DMS53 (cell line): ENCODE measurements at regions not wholly inside any gene's neighbourhood (a gene's known extent, or its start where the extent isn't known, plus 50 kb on each side); places are given as distances from the start of the nearest gene placed in this dataset.
"Not testable (repeated sequence)": the region's sequence is repeated elsewhere in the genome, so short reads cannot be mapped to it uniquely, and the experiment has no call there.

Source experiments
- DNase-seq: peaks from one replicate; lab custom pipeline; 2025; lab: John Stamatoyannopoulos, UW

DNA sequence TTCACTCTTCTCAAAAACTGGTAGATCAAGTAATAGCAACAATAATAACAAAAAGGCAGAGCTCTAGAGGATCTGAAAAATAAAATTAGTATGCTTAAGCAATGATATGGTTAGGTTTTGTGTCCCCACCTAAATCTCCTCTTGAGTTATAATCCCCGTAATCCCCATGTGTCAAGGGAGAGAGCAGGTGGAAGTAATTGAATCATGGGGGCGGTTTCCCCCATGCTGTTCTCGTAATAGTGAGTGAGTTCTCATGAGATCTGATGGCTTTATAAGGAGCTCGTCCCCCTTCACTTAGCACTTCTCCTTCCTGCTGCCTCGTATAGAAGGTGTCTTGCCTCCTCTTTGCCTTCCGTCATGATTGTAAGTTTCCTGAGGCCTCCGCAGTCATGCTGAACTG, 60.2 kb upstream of the ABHD2 start:
- DNase-seq: no peak

- no peak for DNase-seq
These were observed 57.9 kb upstream of the ABHD2 start for GRCh38 chr15:89030311-89030710.

DNA sequence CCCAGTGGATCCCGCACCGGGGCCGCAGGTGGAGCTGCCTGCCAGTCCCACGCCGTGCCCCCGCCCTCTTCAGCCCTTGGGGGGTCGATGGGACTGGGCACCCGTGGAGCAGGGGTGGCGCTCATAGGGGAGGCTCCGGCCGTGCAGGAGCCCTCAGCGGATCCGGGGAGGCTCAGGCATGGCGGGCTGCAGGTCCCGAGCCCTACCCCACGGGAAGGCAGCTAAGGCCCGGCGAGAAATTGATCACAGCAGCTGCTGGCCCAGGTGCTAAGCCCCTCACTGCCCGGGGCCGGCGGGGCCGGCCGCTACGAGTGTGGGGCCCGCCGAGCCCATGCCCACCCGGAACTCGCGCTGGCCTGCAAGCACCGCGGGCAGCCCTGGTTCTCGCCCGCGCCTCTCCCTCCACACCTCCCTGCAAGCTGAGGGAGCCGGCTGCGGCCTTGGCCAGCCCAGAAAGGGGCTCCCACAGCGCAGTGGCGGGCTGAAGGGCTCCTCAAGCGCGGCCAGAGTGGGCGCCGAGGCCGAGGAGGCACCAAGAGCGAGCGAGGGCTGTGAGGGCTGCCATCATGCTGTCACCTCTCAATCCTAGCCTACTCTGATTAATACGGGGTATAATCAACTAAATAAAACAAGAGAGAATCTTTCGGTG, 56.5 kb upstream of the ABHD2 start:
- not testable (repeated sequence) for DNase-seq

DNA sequence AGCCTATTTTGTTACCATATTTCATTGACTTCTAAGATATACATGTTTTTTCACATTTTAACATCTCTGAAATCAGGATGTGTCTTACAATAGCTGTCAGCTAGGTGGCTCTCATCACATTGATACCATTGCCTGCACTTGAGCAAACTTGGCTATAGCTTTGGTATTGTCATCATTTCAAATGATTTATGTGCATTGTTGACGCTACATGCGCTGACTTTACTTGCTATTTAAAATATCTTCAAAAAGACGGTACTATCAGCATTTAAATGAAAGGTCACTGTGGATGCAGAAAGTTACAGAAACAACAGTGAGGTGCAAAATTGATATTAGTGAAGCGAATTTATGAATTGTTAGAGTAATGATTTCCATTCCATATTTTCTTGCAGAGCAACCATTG, 54.0 kb upstream of the ABHD2 start:
- peak; percentile 50 for DNase-seq

DNA sequence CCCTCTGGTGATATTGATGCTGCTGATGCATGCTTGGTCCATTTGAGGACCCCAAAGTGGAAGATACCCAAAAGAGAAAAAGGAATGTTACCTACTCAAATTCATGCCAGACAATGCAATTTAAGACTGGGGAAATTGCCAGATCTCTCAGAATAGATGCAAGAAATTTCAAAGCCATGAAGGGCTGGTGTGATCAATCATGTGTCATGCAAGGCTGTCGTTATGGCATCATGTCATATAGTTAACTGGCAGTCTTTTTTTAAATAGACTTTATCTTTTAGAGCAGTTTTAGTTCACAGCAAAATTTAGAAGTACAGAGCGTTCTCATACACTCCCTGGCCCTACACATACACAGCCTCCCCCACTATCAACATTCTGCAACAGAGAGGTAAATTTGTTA, 53.1 kb upstream of the ABHD2 start:
- DNase-seq: no peak

DNA sequence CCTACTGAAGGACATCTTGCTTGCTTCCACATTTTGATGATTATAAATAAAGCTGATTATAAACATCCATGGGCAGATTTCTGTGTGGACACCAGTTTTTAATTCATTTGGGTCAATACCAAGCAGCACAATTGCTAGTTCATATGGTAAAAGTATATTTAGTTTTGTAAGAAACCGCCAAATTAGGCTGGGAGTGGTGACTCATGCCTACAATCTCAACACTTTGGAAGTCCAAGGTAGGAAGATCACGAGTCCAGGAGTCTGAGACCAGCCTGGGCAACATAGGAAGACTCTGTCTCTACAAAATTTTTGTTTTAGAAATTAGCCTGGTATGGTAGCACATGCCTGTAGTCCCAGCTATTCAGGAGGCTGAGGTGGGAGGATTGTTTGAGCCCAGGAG, 52.6 kb upstream of the ABHD2 start:
- DNase-seq: no peak

DNA sequence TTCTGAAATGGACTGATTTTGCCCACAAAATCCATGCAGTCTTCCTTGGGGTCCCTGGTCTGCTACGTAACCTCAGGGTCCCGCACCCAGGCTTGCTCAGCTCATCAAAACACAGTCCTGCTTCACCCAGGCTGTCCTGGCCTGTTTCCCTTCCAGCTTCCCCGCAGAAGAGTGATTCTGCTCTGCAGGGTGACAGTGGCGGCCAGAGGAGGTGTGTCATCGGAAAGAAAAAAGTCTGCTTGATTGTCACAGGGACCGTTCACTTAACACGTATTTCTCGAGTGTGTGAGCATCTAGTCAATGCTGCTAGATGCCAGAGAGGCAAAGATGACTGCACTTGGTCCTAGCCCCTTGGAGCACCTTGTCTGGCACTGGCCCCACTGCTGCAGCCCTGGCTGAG, 50.1 kb upstream of the ABHD2 start:
- no peak for DNase-seq
